22Rv1 (cell line): ENCODE measurements at regions not wholly inside any gene's neighbourhood (a gene's known extent, or its start where the extent isn't known, plus 50 kb on each side); places are given as distances from the start of the nearest gene placed in this dataset.
A peak's percentile ranks its signal among the peaks of the same experiment; 100 is the strongest.

Source experiments
- H3K27ac ChIP-seq: fragments of 450-650 bp; 2 replicates; pipeline ENCODE4 v1.5.1; 2017
- CTCF ChIP-seq: fragments of 450-650 bp; IDR thresholded peaks from 2 replicates; pipeline ENCODE4 v1.5.1; 2017; ENCODE audit warnings: mild to moderate bottlenecking
- ZFX ChIP-seq: fragments of 450-650 bp; IDR thresholded peaks from 2 replicates; pipeline ENCODE4 v1.6.1; 2017; ENCODE audit warnings: antibody characterized with exemption, borderline replicate concordance

GRCh38 chr5:104367978-104368377 lies 805.4 kb upstream of the NUDT12 start:
- TF ChIP-seq ZFX (no peak), CTCF (no peak)
- H3K27ac ChIP-seq, result no peak overlapping the region

GRCh38 chr5:104363567-104363966 lies 801.0 kb upstream of the NUDT12 start:
- no peak for TF ChIP-seq ZFX
- TF ChIP-seq CTCF, result no peak
- H3K27ac ChIP-seq, result no peak overlapping the region

- no peak for TF ChIP-seq ZFX
- TF ChIP-seq CTCF, result no peak
- H3K27ac ChIP-seq, result no peak overlapping the region
These were observed 799.3 kb upstream of the NUDT12 start for GRCh38 chr5:104361932-104362331.

GRCh38 chr5:104355350-104355749 lies 792.8 kb upstream of the NUDT12 start:
- TF ChIP-seq ZFX (no peak), CTCF (no peak)
- no peak overlapping the region for H3K27ac ChIP-seq

GRCh38 chr5:104353371-104353770 lies 790.8 kb upstream of the NUDT12 start:
- H3K27ac ChIP-seq, result no peak overlapping the region
- TF ChIP-seq CTCF, result no peak
- TF ChIP-seq ZFX, result no peak

GRCh38 chr5:104352954-104353353 lies 790.4 kb upstream of the NUDT12 start:
- H3K27ac ChIP-seq, result no peak overlapping the region
- TF ChIP-seq ZFX, result no peak
- no peak for TF ChIP-seq CTCF

- TF ChIP-seq CTCF (peak; percentile 67), ZFX (no peak)
- no peak overlapping the region for H3K27ac ChIP-seq
These were observed 784.6 kb upstream of the NUDT12 start for GRCh38 chr5:104347119-104347708.
